ENCODE measurements at regions not wholly inside any gene's neighbourhood (a gene's known extent, or its start where the extent isn't known, plus 50 kb on each side); places are given as distances from the start of the nearest gene placed in this dataset.

DNA sequence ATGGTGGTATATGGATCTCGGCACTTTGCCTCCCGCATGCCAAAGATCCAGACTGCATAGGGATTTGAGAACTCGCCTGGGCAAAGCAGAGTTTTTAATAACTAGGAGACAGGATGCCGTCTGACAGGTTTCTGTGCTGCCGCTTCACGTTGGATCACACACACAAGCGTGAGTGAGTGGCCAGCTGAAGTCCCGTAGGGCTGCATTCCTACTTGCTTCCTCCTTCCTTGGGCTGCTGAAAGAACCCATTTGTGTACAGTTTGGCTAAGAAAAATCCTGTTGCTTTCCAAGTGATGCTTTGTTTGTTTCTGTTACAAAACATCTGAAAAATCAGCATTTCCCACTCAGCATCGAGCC lies 604.3 kb upstream of the CFAP20DC start:
- TF ChIP-seq, protein P1, sequence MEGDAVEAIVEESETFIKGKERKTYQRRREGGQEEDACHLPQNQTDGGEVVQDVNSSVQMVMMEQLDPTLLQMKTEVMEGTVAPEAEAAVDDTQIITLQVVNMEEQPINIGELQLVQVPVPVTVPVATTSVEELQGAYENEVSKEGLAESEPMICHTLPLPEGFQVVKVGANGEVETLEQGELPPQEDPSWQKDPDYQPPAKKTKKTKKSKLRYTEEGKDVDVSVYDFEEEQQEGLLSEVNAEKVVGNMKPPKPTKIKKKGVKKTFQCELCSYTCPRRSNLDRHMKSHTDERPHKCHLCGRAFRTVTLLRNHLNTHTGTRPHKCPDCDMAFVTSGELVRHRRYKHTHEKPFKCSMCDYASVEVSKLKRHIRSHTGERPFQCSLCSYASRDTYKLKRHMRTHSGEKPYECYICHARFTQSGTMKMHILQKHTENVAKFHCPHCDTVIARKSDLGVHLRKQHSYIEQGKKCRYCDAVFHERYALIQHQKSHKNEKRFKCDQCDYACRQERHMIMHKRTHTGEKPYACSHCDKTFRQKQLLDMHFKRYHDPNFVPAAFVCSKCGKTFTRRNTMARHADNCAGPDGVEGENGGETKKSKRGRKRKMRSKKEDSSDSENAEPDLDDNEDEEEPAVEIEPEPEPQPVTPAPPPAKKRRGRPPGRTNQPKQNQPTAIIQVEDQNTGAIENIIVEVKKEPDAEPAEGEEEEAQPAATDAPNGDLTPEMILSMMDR (IDR thresholded peaks at IDR 0.05; ENCODE audit: poor library complexity, severe bottlenecking): no peak
- TF ChIP-seq POLR2AphosphoS5 (IDR thresholded peaks at IDR 0.05): no peak
- TF ChIP-seq RAD21 (conservative IDR thresholded peaks at IDR 0.05): no peak
- no peak for TF ChIP-seq EZH2 (IDR thresholded peaks at IDR 0.05; ENCODE audit: borderline replicate concordance, insufficient read depth, low read length, poor library complexity, severe bottlenecking)
- TF ChIP-seq, protein P2, sequence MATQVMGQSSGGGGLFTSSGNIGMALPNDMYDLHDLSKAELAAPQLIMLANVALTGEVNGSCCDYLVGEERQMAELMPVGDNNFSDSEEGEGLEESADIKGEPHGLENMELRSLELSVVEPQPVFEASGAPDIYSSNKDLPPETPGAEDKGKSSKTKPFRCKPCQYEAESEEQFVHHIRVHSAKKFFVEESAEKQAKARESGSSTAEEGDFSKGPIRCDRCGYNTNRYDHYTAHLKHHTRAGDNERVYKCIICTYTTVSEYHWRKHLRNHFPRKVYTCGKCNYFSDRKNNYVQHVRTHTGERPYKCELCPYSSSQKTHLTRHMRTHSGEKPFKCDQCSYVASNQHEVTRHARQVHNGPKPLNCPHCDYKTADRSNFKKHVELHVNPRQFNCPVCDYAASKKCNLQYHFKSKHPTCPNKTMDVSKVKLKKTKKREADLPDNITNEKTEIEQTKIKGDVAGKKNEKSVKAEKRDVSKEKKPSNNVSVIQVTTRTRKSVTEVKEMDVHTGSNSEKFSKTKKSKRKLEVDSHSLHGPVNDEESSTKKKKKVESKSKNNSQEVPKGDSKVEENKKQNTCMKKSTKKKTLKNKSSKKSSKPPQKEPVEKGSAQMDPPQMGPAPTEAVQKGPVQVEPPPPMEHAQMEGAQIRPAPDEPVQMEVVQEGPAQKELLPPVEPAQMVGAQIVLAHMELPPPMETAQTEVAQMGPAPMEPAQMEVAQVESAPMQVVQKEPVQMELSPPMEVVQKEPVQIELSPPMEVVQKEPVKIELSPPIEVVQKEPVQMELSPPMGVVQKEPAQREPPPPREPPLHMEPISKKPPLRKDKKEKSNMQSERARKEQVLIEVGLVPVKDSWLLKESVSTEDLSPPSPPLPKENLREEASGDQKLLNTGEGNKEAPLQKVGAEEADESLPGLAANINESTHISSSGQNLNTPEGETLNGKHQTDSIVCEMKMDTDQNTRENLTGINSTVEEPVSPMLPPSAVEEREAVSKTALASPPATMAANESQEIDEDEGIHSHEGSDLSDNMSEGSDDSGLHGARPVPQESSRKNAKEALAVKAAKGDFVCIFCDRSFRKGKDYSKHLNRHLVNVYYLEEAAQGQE (IDR thresholded peaks at IDR 0.05; ENCODE audit: borderline replicate concordance): no peak

All from neural cell (in vitro differentiated cells).